T1000 (cell line): ENCODE measurements at regions not wholly inside any gene's neighbourhood (a gene's known extent, or its start where the extent isn't known, plus 50 kb on each side); places are given as distances from the start of the nearest gene placed in this dataset.
"Not testable (repeated sequence)": the region's sequence is repeated elsewhere in the genome, so short reads cannot be mapped to it uniquely, and the experiment has no call there.

Experiments used
- DNase-seq: peaks from one replicate; lab custom pipeline; 2025; ENCODE audit warnings: mixed read lengths; lab: John Stamatoyannopoulos, UW

- no peak for DNase-seq
Measured at GRCh38 chr20:4635781-4636180, 50.5 kb upstream of the PRNP start.

- no peak for DNase-seq
Measured at GRCh38 chr20:4635342-4635741, 50.9 kb upstream of the PRNP start.

- DNase-seq = peak; percentile 18
Measured at GRCh38 chr20:4633780-4634179, 52.5 kb upstream of the PRNP start.

- no peak for DNase-seq
Measured at GRCh38 chr20:4633379-4633778, 52.9 kb upstream of the PRNP start.

- no peak for DNase-seq
Measured at GRCh38 chr20:4632876-4633275, 53.4 kb upstream of the PRNP start.

- no peak for DNase-seq
Measured at GRCh38 chr20:4626228-4626627, 60.0 kb upstream of the PRNP start.

- DNase-seq = no peak
Measured at GRCh38 chr20:4625687-4626086, 60.6 kb upstream of the PRNP start.

GRCh38 chr20:4624675-4625336, 61.5 kb upstream of the PRNP start:
- DNase-seq = not testable (repeated sequence)

GRCh38 chr20:4619144-4619543, 67.1 kb upstream of the PRNP start:
- DNase-seq = not testable (repeated sequence)

GRCh38 chr20:4617484-4617883, 68.8 kb upstream of the PRNP start:
- DNase-seq = no peak

- no peak for DNase-seq
Measured at GRCh38 chr20:4617019-4617418, 69.2 kb upstream of the PRNP start.

- DNase-seq = no peak
Measured at GRCh38 chr20:4613718-4614620, 72.3 kb upstream of the PRNP start.

- DNase-seq = no peak
Measured at GRCh38 chr20:4613184-4613583, 73.1 kb upstream of the PRNP start.

GRCh38 chr20:4610871-4611270, 75.4 kb upstream of the PRNP start:
- no peak for DNase-seq

- DNase-seq = no peak
Measured at GRCh38 chr20:4609511-4609910, 76.7 kb upstream of the PRNP start.

- DNase-seq = no peak
Measured at GRCh38 chr20:4608861-4609260, 77.4 kb upstream of the PRNP start.

- DNase-seq = peak; percentile 35
Measured at GRCh38 chr20:4607287-4607713, 79.0 kb upstream of the PRNP start.

GRCh38 chr20:4606051-4606450, 80.2 kb upstream of the PRNP start:
- DNase-seq = no peak

GRCh38 chr20:4605166-4605565, 81.1 kb upstream of the PRNP start:
- DNase-seq = no peak

- DNase-seq = no peak
Measured at GRCh38 chr20:4604580-4604979, 81.7 kb upstream of the PRNP start.

GRCh38 chr20:4603724-4604123, 82.5 kb upstream of the PRNP start:
- no peak for DNase-seq

GRCh38 chr20:4602297-4602631, 84.0 kb upstream of the PRNP start:
- DNase-seq = no peak

GRCh38 chr20:4601630-4602296, 84.5 kb upstream of the PRNP start:
- DNase-seq = peak; percentile 27
